Astrocyte of the spinal cord (primary cell): ENCODE measurements at regions not wholly inside any gene's neighbourhood (a gene's known extent, or its start where the extent isn't known, plus 50 kb on each side); places are given as distances from the start of the nearest gene placed in this dataset.

ENCODE experiments used
- DNase-seq: peaks from one replicate; pipeline ENCODE4 v3.0.0; 2011; ENCODE audit warnings: low read depth, low spot score
- H3K4me3 ChIP-seq: 2 replicates; pipeline ENCODE4 v1.5.1; 2011; ENCODE audit warnings: low read depth, mild to moderate bottlenecking, low read length, moderate library complexity
- CTCF ChIP-seq: IDR thresholded peaks from 2 replicates; pipeline ENCODE4 v1.5.1; 2012; ENCODE audit warnings: low read depth, mild to moderate bottlenecking, low read length, inconsistent platforms
- in situ Hi-C: cut with HindIII; loops from 2 replicates; pipeline ENCODE4 v1.10.0; 2017; ENCODE audit warnings: low sequenced_read_pairs

GRCh38 chr6:40917603-40918002, 121.4 kb downstream of the UNC5CL start:
- no peak for TF ChIP-seq CTCF
- H3K4me3 ChIP-seq: no peak overlapping the region
- in situ Hi-C loops: no loop called here
- DNase-seq: no peak

GRCh38 chr6:40916845-40917244, 122.2 kb downstream of the UNC5CL start:
- no peak for TF ChIP-seq CTCF
- no peak for DNase-seq
- in situ Hi-C loops: no loop called here
- H3K4me3 ChIP-seq: no peak overlapping the region

- TF ChIP-seq CTCF: no peak
- no peak for DNase-seq
- no peak overlapping the region for H3K4me3 ChIP-seq
- in situ Hi-C loops: no loop called here
Measured at GRCh38 chr6:40915165-40915564, 123.9 kb downstream of the UNC5CL start.

- no peak overlapping the region for H3K4me3 ChIP-seq
- no peak for DNase-seq
- no peak for TF ChIP-seq CTCF
- in situ Hi-C loops: no loop called here
Measured at GRCh38 chr6:40914005-40914404, 125.0 kb downstream of the UNC5CL start.

GRCh38 chr6:40912158-40912946, 126.7 kb downstream of the UNC5CL start:
- H3K4me3 ChIP-seq: no peak overlapping the region
- DNase-seq: no peak
- TF ChIP-seq CTCF: peak; percentile 35
- in situ Hi-C loops: no loop called here

- in situ Hi-C loops: no loop called here
- H3K4me3 ChIP-seq: no peak overlapping the region
- TF ChIP-seq CTCF: no peak
- DNase-seq: no peak
Measured at GRCh38 chr6:40910260-40910893, 128.6 kb downstream of the UNC5CL start.
